ENCODE measurements at regions not wholly inside any gene's neighbourhood (a gene's known extent, or its start where the extent isn't known, plus 50 kb on each side); places are given as distances from the start of the nearest gene placed in this dataset.
"Not testable (repeated sequence)": the region's sequence is repeated elsewhere in the genome, so short reads cannot be mapped to it uniquely, and the experiment has no call there.

- no peak for DNase-seq (ENCODE audit: low spot score)
These were observed 190.2 kb downstream of the ACTR3B start for GRCh38 chr7:152949790-152950189.

- DNase-seq (ENCODE audit: low spot score) = peak; percentile 50
These were observed 196.5 kb downstream of the ACTR3B start for GRCh38 chr7:152956006-152956405.

GRCh38 chr7:152959610-152960009 is 200.1 kb downstream of the ACTR3B start:
- DNase-seq (ENCODE audit: low spot score) = peak; percentile 69

GRCh38 chr7:152961796-152962195 is 202.2 kb downstream of the ACTR3B start:
- DNase-seq (ENCODE audit: low spot score) = not testable (repeated sequence)

GRCh38 chr7:152966189-152966588 is 206.6 kb downstream of the ACTR3B start:
- DNase-seq (ENCODE audit: low spot score) = no peak

- no peak for DNase-seq (ENCODE audit: low spot score)
These were observed 208.4 kb downstream of the ACTR3B start for GRCh38 chr7:152967958-152968357.

- DNase-seq (ENCODE audit: low spot score) = no peak
These were observed 209.0 kb downstream of the ACTR3B start for GRCh38 chr7:152968514-152968913.

- no peak for DNase-seq (ENCODE audit: low spot score)
These were observed 209.8 kb downstream of the ACTR3B start for GRCh38 chr7:152969335-152969734.

- no peak for DNase-seq (ENCODE audit: low spot score)
These were observed 210.3 kb downstream of the ACTR3B start for GRCh38 chr7:152969839-152970238.

GRCh38 chr7:152970481-152970880 is 210.9 kb downstream of the ACTR3B start:
- DNase-seq (ENCODE audit: low spot score) = no peak

GRCh38 chr7:152974577-152974976 is 215.0 kb downstream of the ACTR3B start:
- DNase-seq (ENCODE audit: low spot score) = no peak

- no peak for DNase-seq (ENCODE audit: low spot score)
These were observed 215.5 kb downstream of the ACTR3B start for GRCh38 chr7:152975076-152975475.

- no peak for DNase-seq (ENCODE audit: low spot score)
These were observed 219.8 kb downstream of the ACTR3B start for GRCh38 chr7:152979376-152979775.

GRCh38 chr7:152984421-152984820 is 224.9 kb downstream of the ACTR3B start:
- DNase-seq (ENCODE audit: low spot score) = no peak

GRCh38 chr7:152986376-152986775 is 226.8 kb downstream of the ACTR3B start:
- DNase-seq (ENCODE audit: low spot score) = no peak

- DNase-seq (ENCODE audit: low spot score) = no peak
These were observed 228.1 kb downstream of the ACTR3B start for GRCh38 chr7:152987656-152988055.

GRCh38 chr7:152989889-152990380 is 230.4 kb downstream of the ACTR3B start:
- DNase-seq (ENCODE audit: low spot score) = no peak

GRCh38 chr7:152998420-152998819 is 238.9 kb downstream of the ACTR3B start:
- no peak for DNase-seq (ENCODE audit: low spot score)

GRCh38 chr7:153002115-153002514 is 242.6 kb downstream of the ACTR3B start:
- DNase-seq (ENCODE audit: low spot score) = no peak

GRCh38 chr7:153002572-153002971 is 243.0 kb downstream of the ACTR3B start:
- DNase-seq (ENCODE audit: low spot score) = no peak

- DNase-seq (ENCODE audit: low spot score) = no peak
These were observed 244.8 kb downstream of the ACTR3B start for GRCh38 chr7:153004341-153004740.

- no peak for DNase-seq (ENCODE audit: low spot score)
These were observed 246.3 kb downstream of the ACTR3B start for GRCh38 chr7:153005750-153006435.

- DNase-seq (ENCODE audit: low spot score) = no peak
These were observed 246.9 kb downstream of the ACTR3B start for GRCh38 chr7:153006452-153006851.

GRCh38 chr7:153006911-153007310 is 247.4 kb downstream of the ACTR3B start:
- DNase-seq (ENCODE audit: low spot score) = no peak

Data from D341Med (cell line).